WTC11 (cell line): ENCODE measurements at regions not wholly inside any gene's neighbourhood (a gene's known extent, or its start where the extent isn't known, plus 50 kb on each side); places are given as distances from the start of the nearest gene placed in this dataset.

Experiments used
- ATAC-seq: fragments of 200-7000 bp; cut with Tn5 transposase; 2 replicates; pipeline ENCODE4 v1.10.0; 2021; ENCODE audit warnings: mild to moderate bottlenecking, moderate library complexity
- CTCF ChIA-PET: fragments of 300-600 bp; sonication (Branson Sonifier 250); formaldehyde crosslinking; loops from one replicate; lab custom pipeline; 2021; ENCODE audit warnings: antibody characterized with exemption; lab: Charles Lee
- POLR2A ChIA-PET: fragments of 350-600 bp; sonication (Branson Sonifier 250); formaldehyde crosslinking; loops from one replicate; lab custom pipeline; 2021; ENCODE audit warnings: antibody characterized with exemption; lab: Charles Lee
- DNase-seq: peaks from one replicate; pipeline ENCODE4 v3.0.0; 2021; ENCODE audit warnings: low spot score
- H3K27ac Mint-ChIP-seq: 2 replicates; pipeline ENCODE4 v1.8.0; 2021; ENCODE audit warnings: mixed read lengths
- H3K27me3 Mint-ChIP-seq: 2 replicates; pipeline ENCODE4 v1.8.0; 2021; ENCODE audit warnings: low read depth, mild to moderate bottlenecking, moderate library complexity, mixed read lengths
- H3K36me3 Mint-ChIP-seq: 2 replicates; pipeline ENCODE4 v1.8.0; 2021; ENCODE audit warnings: mixed read lengths
- H3K4me1 Mint-ChIP-seq: 2 replicates; pipeline ENCODE4 v1.8.0; 2022; ENCODE audit warnings: mixed read lengths
- H3K4me3 Mint-ChIP-seq: 2 replicates; pipeline ENCODE4 v1.8.0; 2021; ENCODE audit warnings: mild to moderate bottlenecking, moderate library complexity, mixed read lengths
- H3K9me3 Mint-ChIP-seq: 2 replicates; pipeline ENCODE4 v1.8.0; 2021; ENCODE audit warnings: mixed read lengths
- AR ChIP-seq: fragments of 250-450 bp; sonication (Bioruptor Pico); IDR thresholded peaks from 2 replicates; pipeline ENCODE4 v1.9.0; 2021; ENCODE audit warnings: mild to moderate bottlenecking
- ATF6 ChIP-seq: sonication (generic); formaldehyde crosslinking; IDR thresholded peaks from 2 replicates; pipeline ENCODE4 v1.8.1; 2023; ENCODE audit warnings: mild to moderate bottlenecking, missing genetic modification reagents
- NFE2L1 ChIP-seq: sonication (generic); formaldehyde crosslinking; IDR thresholded peaks from 2 replicates; pipeline ENCODE4 v1.8.1; 2023; ENCODE audit warnings: missing genetic modification reagents
- ZNF263 ChIP-seq: sonication (generic); formaldehyde crosslinking; IDR thresholded peaks from 2 replicates; pipeline ENCODE4 v1.8.1; 2022; ENCODE audit warnings: low read depth, mild to moderate bottlenecking, moderate library complexity, missing genetic modification reagents
- ZNF532 ChIP-seq: fragments of 250-450 bp; sonication (Bioruptor Pico); IDR thresholded peaks from 2 replicates; pipeline ENCODE4 v1.9.0; 2021; ENCODE audit warnings: mild to moderate bottlenecking, borderline replicate concordance
- TF ChIP-seq, protein P1 (sequence below): fragments of 250-450 bp; sonication (Bioruptor Pico); IDR thresholded peaks from 2 replicates; pipeline ENCODE4 v1.8.0; 2021; ENCODE audit warnings: mild to moderate bottlenecking

GRCh38 chr3:115488409-115488808 is 134.9 kb upstream of the GAP43 start:
- no peaks in the 10 kb centered on the region for H3K27me3 Mint-ChIP-seq
- POLR2A ChIA-PET, result no interaction called here
- TF ChIP-seq, protein P1, sequence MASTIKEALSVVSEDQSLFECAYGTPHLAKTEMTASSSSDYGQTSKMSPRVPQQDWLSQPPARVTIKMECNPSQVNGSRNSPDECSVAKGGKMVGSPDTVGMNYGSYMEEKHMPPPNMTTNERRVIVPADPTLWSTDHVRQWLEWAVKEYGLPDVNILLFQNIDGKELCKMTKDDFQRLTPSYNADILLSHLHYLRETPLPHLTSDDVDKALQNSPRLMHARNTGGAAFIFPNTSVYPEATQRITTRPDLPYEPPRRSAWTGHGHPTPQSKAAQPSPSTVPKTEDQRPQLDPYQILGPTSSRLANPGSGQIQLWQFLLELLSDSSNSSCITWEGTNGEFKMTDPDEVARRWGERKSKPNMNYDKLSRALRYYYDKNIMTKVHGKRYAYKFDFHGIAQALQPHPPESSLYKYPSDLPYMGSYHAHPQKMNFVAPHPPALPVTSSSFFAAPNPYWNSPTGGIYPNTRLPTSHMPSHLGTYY, result no peak

DNA sequence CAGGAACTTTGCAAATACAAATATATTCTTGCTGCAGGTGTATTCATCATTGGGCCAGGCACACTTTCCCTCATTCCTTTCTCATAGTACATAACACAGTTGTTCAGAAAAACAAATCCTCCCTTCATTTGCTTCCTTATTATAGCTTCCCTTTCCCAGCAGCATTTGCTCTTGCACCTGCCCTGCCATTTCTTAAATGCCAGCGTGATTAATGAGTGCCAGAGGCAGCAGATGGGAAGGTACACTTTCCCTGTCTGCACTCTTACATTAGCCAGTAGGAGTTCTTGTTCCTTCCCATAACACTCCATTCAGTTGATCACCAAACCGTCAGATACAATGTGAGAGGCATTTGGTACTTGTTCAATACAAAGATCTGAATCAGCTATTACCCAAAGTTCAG is 128.5 kb upstream of the GAP43 start:
- Mint-ChIP-seq H3K4me3 (no peak overlapping the region), H3K4me1 (peaks cover 22% of the 10 kb centered on the region), H3K36me3 (no peaks in the 10 kb centered on the region), H3K27ac (no peak overlapping the region), H3K27me3 (no peaks in the 10 kb centered on the region), H3K9me3 (no peaks in the 10 kb centered on the region)
- POLR2A ChIA-PET, result no interaction called here
- no peak for DNase-seq
- TF ChIP-seq ZNF263 (CRISPR knock-in tag) (no peak), ATF6 (CRISPR knock-in tag) (no peak), NFE2L1 (CRISPR knock-in tag) (no peak)
- ATAC-seq, result no peak
- CTCF ChIA-PET, result no interaction called here

More at GRCh38 chr3:115488409-115488808, 134.9 kb upstream of the GAP43 start:
- Mint-ChIP-seq H3K27ac (no peak overlapping the region), H3K36me3 (no peaks in the 10 kb centered on the region), H3K4me3 (no peak overlapping the region), H3K9me3 (no peaks in the 10 kb centered on the region), H3K4me1 (peaks cover 12% of the 10 kb centered on the region)
- CTCF ChIA-PET, result no interaction called here
- ATAC-seq (no peak), DNase-seq (no peak)

- Mint-ChIP-seq H3K27me3 (no peaks in the 10 kb centered on the region), H3K36me3 (no peaks in the 10 kb centered on the region), H3K4me3 (no peak overlapping the region), H3K4me1 (peaks cover 10% of the 10 kb centered on the region), H3K27ac (no peak overlapping the region), H3K9me3 (no peaks in the 10 kb centered on the region)
- POLR2A ChIA-PET, result no interaction called here
- CTCF ChIA-PET, result interaction anchor here (1.0 kb wide), 1 partner anchor 8 kb away, joined by 3 read pairs; no protein-coding TSS in a partner anchor
- no peak; the same call in 1 of the 2 replicates for ATAC-seq
- DNase-seq, result no peak
- no peak for TF ChIP-seq ZNF532 (CRISPR knock-in tag)
Measured at GRCh38 chr3:115498421-115498820, 124.9 kb upstream of the GAP43 start.

- ChIA-PET POLR2A (no interaction called here), CTCF (interaction anchor here (1.0 kb wide), 1 partner anchor 9 kb away, joined by 3 read pairs; no protein-coding TSS in a partner anchor)
- Mint-ChIP-seq H3K27ac (no peak overlapping the region), H3K27me3 (no peaks in the 10 kb centered on the region), H3K4me1 (peaks cover 10% of the 10 kb centered on the region), H3K36me3 (no peaks in the 10 kb centered on the region), H3K4me3 (no peak overlapping the region), H3K9me3 (peaks cover under 1% of the 10 kb centered on the region; the same call in 1 of the 2 replicates)
- TF ChIP-seq AR (CRISPR knock-in tag), result no peak
- DNase-seq (no peak), ATAC-seq (no peak)
Measured at GRCh38 chr3:115498898-115499297, 124.4 kb upstream of the GAP43 start.
